HepG2 (cell line): ENCODE measurements at regions not wholly inside any gene's neighbourhood (a gene's known extent, or its start where the extent isn't known, plus 50 kb on each side); places are given as distances from the start of the nearest gene placed in this dataset.
A peak's percentile ranks its signal among the peaks of the same experiment; 100 is the strongest.

Source experiments
- AGO2 ChIP-seq: fragments of 200-400 bp; formaldehyde crosslinking; optimal IDR thresholded peaks from 2 replicates; pipeline ENCODE3; 2017; ENCODE audit warnings: mild to moderate bottlenecking, low read depth, low read length, moderate library complexity
- GATA4 ChIP-seq: sonication (generic); IDR thresholded peaks from 2 replicates; pipeline ENCODE4 v1.6.1; 2016; ENCODE audit warnings: antibody characterized with exemption, low read depth, borderline replicate concordance
- GPN1 ChIP-seq: sonication (generic); formaldehyde crosslinking; IDR thresholded peaks from 2 replicates; pipeline ENCODE4 v1.5.1; 2020; ENCODE audit warnings: missing genetic modification reagents, borderline replicate concordance
- HCFC1 ChIP-seq: fragments of 150-350 bp; IDR thresholded peaks from 2 replicates; pipeline ENCODE4 v1.6.1; 2014; ENCODE audit warnings: low read depth, low read length
- HHEX ChIP-seq: IDR thresholded peaks from 2 replicates; pipeline ENCODE4 v1.6.1; 2016; ENCODE audit warnings: control low read depth
- KMT2A ChIP-seq: sonication (generic); formaldehyde crosslinking; IDR thresholded peaks from 2 replicates; pipeline ENCODE4 v1.4.0; 2020; ENCODE audit warnings: missing genetic modification reagents
- NFE2L1 ChIP-seq: sonication (generic); formaldehyde crosslinking; IDR thresholded peaks from 2 replicates; pipeline ENCODE4 v1.4.0; 2020; ENCODE audit warnings: missing genetic modification reagents, mild to moderate bottlenecking, borderline replicate concordance
- NFIC ChIP-seq: IDR thresholded peaks from 2 replicates; pipeline ENCODE4 v1.6.1; 2012; ENCODE audit warnings: mild to moderate bottlenecking, low read length, inconsistent platforms
- NR2F6 ChIP-seq, 2 experiments: IDR thresholded peaks; 2 replicates each; pipeline ENCODE4 v1.6.1; 2016; ENCODE audit warnings: antibody characterized with exemption in 1 of 2, mild to moderate bottlenecking in 1 of 2
- SMAD1 ChIP-seq: sonication (generic); formaldehyde crosslinking; IDR thresholded peaks from 2 replicates; pipeline ENCODE4 v1.4.0; 2020; ENCODE audit warnings: missing genetic modification reagents, low read depth, mild to moderate bottlenecking, borderline replicate concordance
- SRSF9 ChIP-seq: fragments of 200-400 bp; formaldehyde crosslinking; IDR thresholded peaks from 2 replicates; pipeline ENCODE4 v1.6.1; 2018; ENCODE audit warnings: borderline replicate concordance, mild to moderate bottlenecking, low read depth, low read length; ENCODE audit not compliant: insufficient read depth, poor library complexity, severe bottlenecking
- SYNCRIP ChIP-seq: fragments of 200-400 bp; formaldehyde crosslinking; IDR thresholded peaks from 2 replicates; pipeline ENCODE4 v1.6.1; 2018; ENCODE audit warnings: mild to moderate bottlenecking, low read depth, low read length; ENCODE audit not compliant: insufficient read depth
- TBP ChIP-seq: sonication (generic); formaldehyde crosslinking; IDR thresholded peaks from 2 replicates; pipeline ENCODE4 v1.5.0; 2020; ENCODE audit warnings: missing genetic modification reagents
- TEAD3 ChIP-seq: optimal IDR thresholded peaks from 2 replicates; pipeline ENCODE3; 2016; ENCODE audit warnings: borderline replicate concordance
- ZBTB37 ChIP-seq: sonication (generic); formaldehyde crosslinking; IDR thresholded peaks from 2 replicates; pipeline ENCODE4 v1.4.0; 2020; ENCODE audit warnings: mild to moderate bottlenecking, missing genetic modification reagents
- ZEB1 ChIP-seq: IDR thresholded peaks from 2 replicates; pipeline ENCODE4 v1.6.1; 2012; ENCODE audit warnings: mild to moderate bottlenecking, low read depth, inconsistent platforms; ENCODE audit not compliant: insufficient replicate concordance
- ZNF224 ChIP-seq: sonication (generic); formaldehyde crosslinking; IDR thresholded peaks from 2 replicates; pipeline ENCODE4 v1.5.0; 2020; ENCODE audit warnings: mild to moderate bottlenecking, missing genetic modification reagents
- ZNF451 ChIP-seq: sonication (generic); formaldehyde crosslinking; IDR thresholded peaks from 2 replicates; pipeline ENCODE4 v1.5.0; 2020; ENCODE audit warnings: mild to moderate bottlenecking, missing genetic modification reagents
- ZNF605 ChIP-seq: sonication (generic); formaldehyde crosslinking; IDR thresholded peaks from 2 replicates; pipeline ENCODE4 v1.8.0; 2022; ENCODE audit warnings: mild to moderate bottlenecking, missing genetic modification reagents
- ZNF740 ChIP-seq: sonication (generic); formaldehyde crosslinking; IDR thresholded peaks from 2 replicates; pipeline ENCODE4 v1.4.0; 2020; ENCODE audit warnings: missing genetic modification reagents
- TF ChIP-seq, protein P1 (sequence below): IDR thresholded peaks from 2 replicates; pipeline ENCODE4 v1.6.1; 2016; ENCODE audit warnings: mild to moderate bottlenecking, missing biosample characterization, missing genetic modification reagents
- TF ChIP-seq, protein P2 (sequence below): sonication (generic); formaldehyde crosslinking; IDR thresholded peaks from one replicate; pipeline ENCODE4 v1.5.1; 2020; ENCODE audit warnings: mild to moderate bottlenecking, missing genetic modification reagents; ENCODE audit errors: not compliant biosample characterization

GRCh38 chr2:234770715-234771141 is 181.1 kb upstream of the SH3BP4 start (continued):
- TF ChIP-seq, protein P1, sequence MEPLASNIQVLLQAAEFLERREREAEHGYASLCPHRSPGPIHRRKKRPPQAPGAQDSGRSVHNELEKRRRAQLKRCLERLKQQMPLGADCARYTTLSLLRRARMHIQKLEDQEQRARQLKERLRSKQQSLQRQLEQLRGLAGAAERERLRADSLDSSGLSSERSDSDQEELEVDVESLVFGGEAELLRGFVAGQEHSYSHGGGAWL (CRISPR knock-in tag) = no peak
- TF ChIP-seq HHEX (CRISPR knock-in tag) (no peak), GATA4 (no peak), ZBTB37 (CRISPR knock-in tag) (peak; percentile 95), SRSF9 (no peak), NFIC (no peak), KMT2A (CRISPR knock-in tag) (no peak), AGO2 (no peak), ZNF451 (CRISPR knock-in tag) (no peak), HCFC1 (no peak), ZNF605 (CRISPR knock-in tag) (no peak; the same call in 1 of the 2 replicates), NFE2L1 (no peak), GPN1 (CRISPR knock-in tag) (no peak), TBP (CRISPR knock-in tag) (no peak), SYNCRIP (no peak), ZNF740 (CRISPR knock-in tag) (peak; percentile 72; the same call in 1 of the 2 replicates), ZEB1 (peak; percentile 43), TEAD3 (CRISPR knock-in tag) (peak; percentile 53), ZNF224 (CRISPR knock-in tag) (no peak), SMAD1 (CRISPR knock-in tag) (no peak), NR2F6 (IDR thresholded peaks at IDR 0.05) (peak; percentile 42), NR2F6 (CRISPR knock-in tag; IDR thresholded peaks at IDR 0.05) (no peak; the same call in 1 of the 2 replicates)
- TF ChIP-seq, protein P2, sequence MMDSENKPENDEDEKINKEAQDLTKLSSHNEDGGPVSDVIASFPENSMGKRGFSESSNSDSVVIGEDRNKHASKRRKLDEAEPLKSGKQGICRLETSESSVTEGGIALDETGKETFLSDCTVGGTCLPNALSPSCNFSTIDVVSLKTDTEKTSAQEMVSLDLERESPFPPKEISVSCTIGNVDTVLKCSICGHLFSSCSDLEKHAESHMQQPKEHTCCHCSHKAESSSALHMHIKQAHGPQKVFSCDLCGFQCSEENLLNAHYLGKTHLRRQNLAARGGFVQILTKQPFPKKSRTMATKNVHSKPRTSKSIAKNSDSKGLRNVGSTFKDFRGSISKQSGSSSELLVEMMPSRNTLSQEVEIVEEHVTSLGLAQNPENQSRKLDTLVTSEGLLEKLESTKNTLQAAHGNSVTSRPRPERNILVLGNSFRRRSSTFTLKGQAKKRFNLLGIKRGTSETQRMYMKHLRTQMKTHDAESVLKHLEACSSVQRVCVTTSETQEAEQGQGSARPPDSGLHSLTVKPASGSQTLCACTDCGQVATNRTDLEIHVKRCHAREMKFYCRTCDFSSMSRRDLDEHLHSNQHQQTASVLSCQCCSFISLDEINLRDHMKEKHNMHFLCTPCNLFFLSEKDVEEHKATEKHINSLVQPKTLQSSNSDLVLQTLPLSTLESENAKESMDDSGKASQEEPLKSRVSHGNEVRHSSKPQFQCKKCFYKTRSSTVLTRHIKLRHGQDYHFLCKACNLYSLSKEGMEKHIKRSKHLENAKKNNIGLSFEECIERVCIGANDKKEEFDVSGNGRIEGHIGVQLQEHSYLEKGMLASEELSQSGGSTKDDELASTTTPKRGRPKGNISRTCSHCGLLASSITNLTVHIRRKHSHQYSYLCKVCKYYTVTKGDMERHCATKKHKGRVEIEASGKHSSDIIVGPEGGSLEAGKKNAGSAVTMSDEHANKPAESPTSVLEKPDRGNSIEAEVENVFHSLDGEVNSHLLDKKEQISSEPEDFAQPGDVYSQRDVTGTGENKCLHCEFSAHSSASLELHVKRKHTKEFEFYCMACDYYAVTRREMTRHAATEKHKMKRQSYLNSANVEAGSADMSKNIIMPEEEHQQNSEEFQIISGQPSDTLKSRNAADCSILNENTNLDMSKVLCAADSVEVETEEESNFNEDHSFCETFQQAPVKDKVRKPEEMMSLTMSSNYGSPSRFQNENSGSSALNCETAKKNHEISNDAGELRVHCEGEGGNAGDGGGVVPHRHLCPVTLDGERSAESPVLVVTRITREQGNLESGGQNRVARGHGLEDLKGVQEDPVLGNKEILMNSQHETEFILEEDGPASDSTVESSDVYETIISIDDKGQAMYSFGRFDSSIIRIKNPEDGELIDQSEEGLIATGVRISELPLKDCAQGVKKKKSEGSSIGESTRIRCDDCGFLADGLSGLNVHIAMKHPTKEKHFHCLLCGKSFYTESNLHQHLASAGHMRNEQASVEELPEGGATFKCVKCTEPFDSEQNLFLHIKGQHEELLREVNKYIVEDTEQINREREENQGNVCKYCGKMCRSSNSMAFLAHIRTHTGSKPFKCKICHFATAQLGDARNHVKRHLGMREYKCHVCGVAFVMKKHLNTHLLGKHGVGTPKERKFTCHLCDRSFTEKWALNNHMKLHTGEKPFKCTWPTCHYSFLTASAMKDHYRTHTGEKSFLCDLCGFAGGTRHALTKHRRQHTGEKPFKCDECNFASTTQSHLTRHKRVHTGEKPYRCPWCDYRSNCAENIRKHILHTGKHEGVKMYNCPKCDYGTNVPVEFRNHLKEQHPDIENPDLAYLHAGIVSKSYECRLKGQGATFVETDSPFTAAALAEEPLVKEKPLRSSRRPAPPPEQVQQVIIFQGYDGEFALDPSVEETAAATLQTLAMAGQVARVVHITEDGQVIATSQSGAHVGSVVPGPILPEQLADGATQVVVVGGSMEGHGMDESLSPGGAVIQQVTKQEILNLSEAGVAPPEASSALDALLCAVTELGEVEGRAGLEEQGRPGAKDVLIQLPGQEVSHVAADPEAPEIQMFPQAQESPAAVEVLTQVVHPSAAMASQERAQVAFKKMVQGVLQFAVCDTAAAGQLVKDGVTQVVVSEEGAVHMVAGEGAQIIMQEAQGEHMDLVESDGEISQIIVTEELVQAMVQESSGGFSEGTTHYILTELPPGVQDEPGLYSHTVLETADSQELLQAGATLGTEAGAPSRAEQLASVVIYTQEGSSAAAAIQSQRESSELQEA (CRISPR knock-in tag) = no peak
